Right ventricle myocardium inferior (tissue), 1 donor: ENCODE measurements at regions not wholly inside any gene's neighbourhood (a gene's known extent, or its start where the extent isn't known, plus 50 kb on each side); places are given as distances from the start of the nearest gene placed in this dataset.

Experiments used
- ATAC-seq: fragments of 200-7000 bp; cut with Tn5 transposase; one replicate; pipeline ENCODE4 v1.9.1; 2020; ENCODE audit warnings: mild to moderate bottlenecking, moderate library complexity
- DNase-seq: peaks from one replicate; pipeline ENCODE4 v3.0.0; 2021; ENCODE audit errors: missing footprints
- intact Hi-C: fragments of 100-400 bp; cut with DNase I; formaldehyde crosslinking; loops from one replicate; pipeline ENCODE4 v1.11.0; 2022
- donor health status: DM: no; HTN: yes; CAD: no; lungs with severe emphysema.

DNA sequence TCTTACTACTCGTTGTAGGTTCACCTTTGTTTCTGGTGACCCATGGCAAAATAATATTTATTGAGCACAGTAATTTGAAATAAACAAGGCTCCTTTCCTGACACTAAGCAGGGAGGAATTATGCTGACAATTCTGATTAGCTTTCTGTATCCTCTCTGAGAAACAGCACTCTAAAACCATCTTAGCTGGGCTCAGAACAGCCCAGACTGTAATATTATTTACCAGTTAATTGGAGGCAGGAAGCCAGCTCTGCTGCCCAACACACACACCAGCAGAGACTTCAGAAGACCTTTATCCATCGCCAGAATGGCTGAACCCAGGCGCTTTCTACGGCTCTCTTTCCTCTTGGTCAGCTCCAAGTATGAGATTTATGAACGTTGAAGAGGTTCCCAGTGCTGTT lies 77.6 kb upstream of the FMN2 start:
- intact Hi-C loops, result no loop called here
- ATAC-seq, result no peak
- DNase-seq, result no peak

DNA sequence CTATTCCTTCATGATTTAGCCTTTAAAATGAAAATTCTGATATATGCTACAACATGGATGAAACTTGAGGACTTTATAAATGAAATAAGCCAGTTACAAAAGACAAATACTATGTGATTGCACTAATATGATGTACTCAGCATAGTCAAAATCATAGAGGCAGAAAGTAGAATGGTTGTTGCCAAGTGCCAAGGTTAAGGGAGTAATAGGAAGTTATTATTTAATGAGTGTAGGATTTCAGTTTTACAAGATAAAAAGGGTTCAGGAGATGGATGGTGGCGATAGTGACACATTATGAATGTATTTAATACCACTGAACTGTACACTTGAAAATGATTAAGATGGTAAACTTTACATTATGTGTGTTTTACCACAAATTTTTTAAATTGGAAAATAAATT lies 73.1 kb upstream of the FMN2 start:
- intact Hi-C loops, result no loop called here
- DNase-seq (no peak), ATAC-seq (no peak)

DNA sequence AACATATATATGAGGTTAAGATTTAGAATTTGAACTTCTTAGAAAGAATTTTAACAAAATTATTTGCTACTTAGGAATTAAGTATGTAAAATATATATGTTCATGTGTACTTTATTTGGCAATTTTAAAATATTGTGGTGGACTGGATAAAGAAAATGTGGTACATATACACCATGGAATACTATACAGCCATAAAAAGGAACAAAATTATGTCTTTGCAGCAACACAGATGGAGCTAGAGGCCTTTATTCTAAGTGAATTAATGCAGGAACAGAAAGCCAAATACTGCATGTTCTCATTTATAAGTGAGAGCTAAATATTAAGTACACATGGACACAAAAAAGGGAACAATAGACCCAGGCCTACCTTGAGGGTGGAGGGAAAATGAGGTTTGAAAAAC lies 72.2 kb upstream of the FMN2 start:
- ATAC-seq (no peak), DNase-seq (no peak)
- intact Hi-C loops, result no loop called here

DNA sequence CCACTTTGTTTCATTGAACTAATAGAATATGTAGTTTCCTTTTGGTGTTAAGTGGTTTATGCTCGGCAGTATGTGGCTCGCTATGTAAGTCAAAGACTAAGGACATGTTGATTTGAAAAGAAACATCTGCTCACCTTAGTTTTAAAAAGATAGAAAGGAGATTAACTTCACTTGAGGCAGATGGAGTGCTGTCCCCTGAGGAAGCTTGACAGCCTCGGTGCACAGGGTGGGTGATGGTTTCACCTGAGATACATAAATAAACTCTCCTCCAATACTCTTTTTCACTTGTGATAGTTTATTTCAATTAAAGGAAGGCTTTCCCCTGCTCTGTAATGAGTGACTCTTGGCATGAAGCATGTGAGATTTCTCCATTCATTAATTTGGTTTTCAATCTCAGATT lies 70.8 kb upstream of the FMN2 start:
- ATAC-seq (no peak), DNase-seq (no peak)
- intact Hi-C loops, result no loop called here

DNA sequence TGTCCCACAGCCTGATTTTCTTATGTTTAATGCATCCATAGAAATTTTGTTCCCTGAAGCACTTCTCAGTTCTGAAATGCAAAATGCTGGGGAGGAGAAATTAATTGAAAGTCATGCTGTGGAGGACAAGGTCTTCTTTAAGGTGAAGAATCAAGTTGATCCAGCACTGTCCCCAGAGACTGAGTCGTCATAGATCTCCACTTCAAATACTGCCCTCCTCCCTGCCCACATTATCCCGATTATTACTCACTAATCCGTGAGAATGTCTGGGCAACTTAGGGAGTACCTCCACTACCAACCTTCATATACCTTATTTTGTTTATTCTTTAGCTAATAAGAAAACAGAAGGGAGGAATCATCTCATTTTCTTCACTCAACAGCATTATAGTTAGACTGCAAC lies 70.0 kb upstream of the FMN2 start:
- ATAC-seq, result no peak
- DNase-seq, result no peak
- intact Hi-C loops, result no loop called here

DNA sequence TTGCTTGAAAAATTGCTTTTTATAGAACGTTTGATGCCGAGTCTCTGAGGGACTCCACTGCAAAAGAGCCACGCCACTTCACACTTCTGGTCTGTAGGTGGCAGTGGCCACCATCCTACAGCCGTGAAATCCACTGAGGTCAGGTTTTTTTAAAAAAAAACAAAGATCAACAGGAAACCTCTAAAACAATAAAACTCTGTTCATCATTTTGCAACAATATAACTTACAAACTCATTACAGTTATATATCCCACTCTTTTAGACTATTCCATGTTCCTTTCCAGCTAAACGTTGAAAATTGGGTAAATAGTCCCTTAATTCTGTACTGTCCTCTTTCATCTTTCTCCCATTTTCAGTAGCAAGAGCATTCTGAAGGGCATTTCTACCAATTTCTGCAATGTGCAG lies 64.6 kb upstream of the FMN2 start:
- DNase-seq (no peak), ATAC-seq (no peak)
- intact Hi-C loops, result loop anchor here (5.0 kb wide), 1 partner anchor 120 kb away; no protein-coding TSS in a partner anchor

DNA sequence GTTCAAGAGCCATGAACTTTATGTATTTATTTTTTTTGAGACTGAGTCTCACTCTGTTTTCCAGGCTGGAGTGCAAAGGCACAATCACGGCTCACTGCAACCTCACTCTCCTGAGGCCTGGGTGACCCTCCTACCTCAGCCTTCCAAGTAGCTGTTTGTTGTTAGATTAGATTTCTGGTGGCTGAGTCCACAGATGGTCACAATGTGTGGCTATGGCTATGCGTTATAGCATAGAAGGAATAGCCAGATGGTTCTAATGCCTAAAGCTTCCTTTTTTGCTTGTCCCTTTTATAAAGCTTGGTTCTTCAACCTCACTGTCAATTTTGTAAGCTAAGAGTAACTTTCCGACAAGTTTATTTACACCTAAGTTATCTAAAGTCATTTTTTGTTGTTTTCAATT lies 62.3 kb upstream of the FMN2 start:
- intact Hi-C loops, result loop anchor here (5.0 kb wide), 1 partner anchor 118 kb away; no protein-coding TSS in a partner anchor
- ATAC-seq (no peak), DNase-seq (no peak)

DNA sequence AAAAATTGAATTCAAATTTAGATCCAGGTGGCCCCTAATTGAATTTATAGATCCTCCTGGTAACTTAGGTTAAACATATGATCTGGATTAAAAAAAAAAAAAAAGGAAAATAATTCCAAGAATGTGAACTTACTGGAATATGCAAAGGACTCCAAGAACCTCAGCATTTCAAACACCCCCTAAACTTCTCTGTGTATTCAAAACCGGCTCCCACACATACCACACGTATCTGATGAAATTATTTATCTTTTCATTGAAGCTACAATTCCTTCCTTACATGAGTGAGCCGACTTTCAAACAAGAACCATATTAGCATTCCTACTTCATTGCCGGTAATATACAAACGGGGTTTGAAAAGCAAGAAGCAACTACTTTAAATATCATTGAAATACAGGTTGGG lies 61.4 kb upstream of the FMN2 start:
- intact Hi-C loops, result no loop called here
- ATAC-seq (no peak), DNase-seq (no peak)

DNA sequence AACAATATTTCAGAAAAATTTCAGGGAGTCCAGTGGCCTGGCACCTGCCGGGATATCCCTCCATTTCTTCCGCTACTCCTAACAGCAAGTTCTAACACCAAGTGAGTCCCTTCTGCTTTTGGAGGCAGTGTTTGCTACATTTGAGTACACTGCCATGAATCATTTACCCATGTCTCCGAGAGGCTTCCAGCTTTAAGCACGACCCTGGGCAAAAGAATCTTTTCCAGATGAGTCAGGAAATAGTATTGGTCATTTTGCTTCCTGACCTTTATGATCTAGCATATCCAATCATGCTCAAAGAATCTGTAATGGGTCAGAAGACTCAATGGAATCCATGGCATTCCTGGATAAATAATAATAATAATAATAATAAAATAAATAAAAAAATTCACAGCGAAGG lies 60.7 kb upstream of the FMN2 start:
- DNase-seq (no peak), ATAC-seq (no peak)
- intact Hi-C loops, result no loop called here

DNA sequence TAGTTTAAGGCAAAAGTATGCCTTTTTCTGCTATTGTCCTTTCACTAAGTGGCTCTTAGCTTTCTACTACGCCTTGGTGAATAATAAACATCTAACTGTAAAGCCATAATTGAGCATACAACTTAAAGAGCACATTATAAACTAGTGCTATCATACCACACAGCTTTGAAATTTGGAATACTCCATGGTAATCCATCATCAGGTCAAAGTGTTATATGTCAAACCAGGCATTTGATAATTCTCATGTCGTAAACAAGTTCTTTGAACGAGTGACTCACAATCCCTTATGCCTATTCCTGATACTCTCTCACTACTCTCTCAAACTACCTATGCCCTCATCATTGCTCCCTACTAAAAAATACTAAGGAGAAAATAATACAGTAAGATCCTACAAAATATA lies 60.3 kb upstream of the FMN2 start:
- ATAC-seq (no peak), DNase-seq (no peak)
- intact Hi-C loops, result no loop called here

DNA sequence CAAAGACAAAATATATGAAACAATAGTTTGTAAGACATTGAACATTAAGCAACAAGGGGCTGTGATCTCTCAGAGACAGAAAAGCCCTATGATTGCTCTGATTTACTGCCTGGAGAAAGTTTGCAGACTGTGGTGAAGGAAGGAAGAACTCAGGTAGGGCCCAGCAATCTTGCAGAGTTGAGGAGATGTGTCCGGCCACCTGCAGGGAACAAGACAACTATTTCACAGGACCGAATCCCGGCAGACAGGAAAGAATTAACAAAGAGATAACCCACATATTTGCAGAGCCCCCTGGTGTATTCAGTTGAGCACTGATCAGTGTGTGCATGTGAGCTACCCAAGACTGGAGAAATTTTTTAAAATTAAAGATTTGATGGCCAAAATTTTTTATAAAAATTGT lies 58.3 kb upstream of the FMN2 start:
- intact Hi-C loops, result no loop called here
- ATAC-seq, result no peak
- no peak for DNase-seq

DNA sequence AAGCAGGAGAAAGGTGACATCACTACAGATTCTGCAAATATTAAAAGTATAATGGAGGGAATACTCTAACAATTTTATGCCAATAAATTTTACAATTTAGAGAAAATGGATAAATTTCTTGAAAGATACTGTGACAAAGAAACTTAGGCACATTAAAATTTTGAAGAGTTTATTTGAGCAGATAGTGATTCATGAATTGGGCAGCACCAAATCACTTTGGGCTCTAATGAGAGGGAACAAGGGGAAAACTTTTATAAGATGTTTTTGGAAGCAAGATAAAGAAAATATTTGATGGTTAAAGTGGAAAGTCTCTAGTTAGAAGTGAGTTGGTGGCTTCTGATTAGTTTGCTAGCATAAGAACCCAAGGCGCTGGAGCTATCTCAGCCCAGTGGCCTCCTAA lies 55.2 kb upstream of the FMN2 start:
- ATAC-seq (no peak), DNase-seq (no peak)
- intact Hi-C loops, result no loop called here
